NCI-H1694 (cell line): ENCODE measurements at regions not wholly inside any gene's neighbourhood (a gene's known extent, or its start where the extent isn't known, plus 50 kb on each side); places are given as distances from the start of the nearest gene placed in this dataset.

Source experiments
- DNase-seq: peaks from one replicate; lab custom pipeline; 2025; lab: John Stamatoyannopoulos, UW

- DNase-seq = no peak
These were observed 79.4 kb upstream of the RUNX1 start for GRCh38 chr21:35128536-35128935.

GRCh38 chr21:35127851-35128250 lies 78.7 kb upstream of the RUNX1 start:
- no peak for DNase-seq

GRCh38 chr21:35127026-35127425 lies 77.9 kb upstream of the RUNX1 start:
- no peak for DNase-seq

GRCh38 chr21:35120631-35121180 lies 71.6 kb upstream of the RUNX1 start:
- DNase-seq = no peak

GRCh38 chr21:35119501-35120047 lies 70.5 kb upstream of the RUNX1 start:
- DNase-seq = no peak

GRCh38 chr21:35116777-35117176 lies 67.7 kb upstream of the RUNX1 start:
- DNase-seq = no peak

GRCh38 chr21:35113064-35113463 lies 64.0 kb upstream of the RUNX1 start:
- no peak for DNase-seq

- no peak for DNase-seq
These were observed 62.3 kb upstream of the RUNX1 start for GRCh38 chr21:35111321-35111930.

GRCh38 chr21:35108887-35109286 lies 59.8 kb upstream of the RUNX1 start:
- no peak for DNase-seq

GRCh38 chr21:35107520-35107919 lies 58.4 kb upstream of the RUNX1 start:
- DNase-seq = no peak

- no peak for DNase-seq
These were observed 57.2 kb upstream of the RUNX1 start for GRCh38 chr21:35106246-35106835.

GRCh38 chr21:35102488-35103371 lies 53.6 kb upstream of the RUNX1 start:
- DNase-seq = peak; percentile 72

- no peak for DNase-seq
These were observed 51.3 kb upstream of the RUNX1 start for GRCh38 chr21:35100349-35100811.

GRCh38 chr21:35099310-35099709 lies 50.2 kb upstream of the RUNX1 start:
- DNase-seq = no peak
